ENCODE measurements at regions not wholly inside any gene's neighbourhood (a gene's known extent, or its start where the extent isn't known, plus 50 kb on each side); places are given as distances from the start of the nearest gene placed in this dataset.

- TF ChIP-seq CTCF (IDR thresholded peaks at IDR 0.05) (no peak), EZH2 (IDR thresholded peaks at IDR 0.05) (no peak)
Measured at GRCh38 chr5:82396396-82396795, 118.2 kb upstream of the RPS23 start.
